NCI-H1048 (cell line): ENCODE measurements at regions not wholly inside any gene's neighbourhood (a gene's known extent, or its start where the extent isn't known, plus 50 kb on each side); places are given as distances from the start of the nearest gene placed in this dataset.

Experiments used
- DNase-seq: peaks from one replicate; lab custom pipeline; 2025; lab: John Stamatoyannopoulos, UW

GRCh38 chr13:97786510-97786909 lies 167.0 kb upstream of the IPO5 start:
- no peak for DNase-seq

- DNase-seq, result no peak
These were observed 155.9 kb upstream of the IPO5 start for GRCh38 chr13:97797553-97797952.

- no peak for DNase-seq
These were observed 155.2 kb upstream of the IPO5 start for GRCh38 chr13:97798171-97798821.

- DNase-seq, result no peak
These were observed 154.6 kb upstream of the IPO5 start for GRCh38 chr13:97798836-97799235.

GRCh38 chr13:97802213-97802612 lies 151.3 kb upstream of the IPO5 start:
- no peak for DNase-seq

- no peak for DNase-seq
These were observed 143.9 kb upstream of the IPO5 start for GRCh38 chr13:97809576-97809975.

GRCh38 chr13:97810152-97810551 lies 143.3 kb upstream of the IPO5 start:
- DNase-seq, result no peak

GRCh38 chr13:97822377-97822776 lies 131.1 kb upstream of the IPO5 start:
- DNase-seq, result no peak

GRCh38 chr13:97826421-97827012 lies 127.0 kb upstream of the IPO5 start:
- no peak for DNase-seq

GRCh38 chr13:97834250-97834649 lies 119.2 kb upstream of the IPO5 start:
- DNase-seq, result no peak

- DNase-seq, result no peak
These were observed 110.3 kb upstream of the IPO5 start for GRCh38 chr13:97843189-97843588.

GRCh38 chr13:97844151-97844550 lies 109.3 kb upstream of the IPO5 start:
- no peak for DNase-seq

- DNase-seq, result no peak
These were observed 104.6 kb upstream of the IPO5 start for GRCh38 chr13:97848886-97849285.

- DNase-seq, result no peak
These were observed 104.2 kb upstream of the IPO5 start for GRCh38 chr13:97849305-97849704.

GRCh38 chr13:97851269-97851668 lies 102.2 kb upstream of the IPO5 start:
- DNase-seq, result no peak

GRCh38 chr13:97852181-97852874 lies 101.1 kb upstream of the IPO5 start:
- no peak for DNase-seq

GRCh38 chr13:97853550-97853949 lies 99.9 kb upstream of the IPO5 start:
- DNase-seq, result no peak

GRCh38 chr13:97855570-97856303 lies 97.7 kb upstream of the IPO5 start:
- DNase-seq, result peak; percentile 44

- DNase-seq, result no peak
These were observed 97.2 kb upstream of the IPO5 start for GRCh38 chr13:97856304-97856675.

- no peak for DNase-seq
These were observed 95.3 kb upstream of the IPO5 start for GRCh38 chr13:97858161-97858560.

- no peak for DNase-seq
These were observed 87.1 kb upstream of the IPO5 start for GRCh38 chr13:97866346-97866745.

GRCh38 chr13:97866751-97867150 lies 86.7 kb upstream of the IPO5 start:
- DNase-seq, result no peak

GRCh38 chr13:97873398-97873797 lies 80.1 kb upstream of the IPO5 start:
- DNase-seq, result no peak
